Neural progenitor cell (in vitro differentiated cells): ENCODE measurements at regions not wholly inside any gene's neighbourhood (a gene's known extent, or its start where the extent isn't known, plus 50 kb on each side); places are given as distances from the start of the nearest gene placed in this dataset.

ENCODE experiments used
- EZH2phosphoT487 ChIP-seq: fragments of 200-600 bp; sonication (generic); IDR thresholded peaks from 2 replicates; pipeline ENCODE4 v1.6.1; 2017; ENCODE audit warnings: antibody characterized with exemption
- TF ChIP-seq, protein P1 (sequence below): fragments of 200-600 bp; sonication (generic); IDR thresholded peaks from 2 replicates; pipeline ENCODE4 v1.5.1; 2017; ENCODE audit warnings: antibody characterized with exemption, mild to moderate bottlenecking

DNA sequence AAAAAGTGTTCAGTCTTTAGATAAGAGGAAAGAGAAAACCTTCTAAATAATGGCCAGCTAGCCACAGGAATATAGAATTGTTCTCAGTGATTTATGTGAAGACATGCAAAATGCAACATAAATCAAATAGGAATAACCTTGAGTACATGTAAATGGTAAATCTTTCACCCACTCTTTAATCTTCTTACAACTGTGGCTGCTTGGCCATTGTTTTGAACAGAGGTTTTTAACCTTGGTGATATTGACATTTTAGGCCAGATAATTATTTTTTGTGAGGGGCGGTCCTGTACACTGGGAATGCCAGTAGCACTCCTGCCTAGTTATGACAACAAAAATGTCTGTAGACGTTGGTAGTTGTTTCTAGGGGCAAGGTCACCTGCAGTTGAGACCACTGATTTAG is 479.9 kb upstream of the NOVA1 start:
- TF ChIP-seq, protein P1, sequence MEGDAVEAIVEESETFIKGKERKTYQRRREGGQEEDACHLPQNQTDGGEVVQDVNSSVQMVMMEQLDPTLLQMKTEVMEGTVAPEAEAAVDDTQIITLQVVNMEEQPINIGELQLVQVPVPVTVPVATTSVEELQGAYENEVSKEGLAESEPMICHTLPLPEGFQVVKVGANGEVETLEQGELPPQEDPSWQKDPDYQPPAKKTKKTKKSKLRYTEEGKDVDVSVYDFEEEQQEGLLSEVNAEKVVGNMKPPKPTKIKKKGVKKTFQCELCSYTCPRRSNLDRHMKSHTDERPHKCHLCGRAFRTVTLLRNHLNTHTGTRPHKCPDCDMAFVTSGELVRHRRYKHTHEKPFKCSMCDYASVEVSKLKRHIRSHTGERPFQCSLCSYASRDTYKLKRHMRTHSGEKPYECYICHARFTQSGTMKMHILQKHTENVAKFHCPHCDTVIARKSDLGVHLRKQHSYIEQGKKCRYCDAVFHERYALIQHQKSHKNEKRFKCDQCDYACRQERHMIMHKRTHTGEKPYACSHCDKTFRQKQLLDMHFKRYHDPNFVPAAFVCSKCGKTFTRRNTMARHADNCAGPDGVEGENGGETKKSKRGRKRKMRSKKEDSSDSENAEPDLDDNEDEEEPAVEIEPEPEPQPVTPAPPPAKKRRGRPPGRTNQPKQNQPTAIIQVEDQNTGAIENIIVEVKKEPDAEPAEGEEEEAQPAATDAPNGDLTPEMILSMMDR: no peak
- TF ChIP-seq EZH2phosphoT487: no peak
